Coronary artery (tissue), 2 donors: ENCODE measurements at regions not wholly inside any gene's neighbourhood (a gene's known extent, or its start where the extent isn't known, plus 50 kb on each side); places are given as distances from the start of the nearest gene placed in this dataset.

ENCODE experiments used
- DNase-seq: peaks from one replicate; pipeline ENCODE4 v3.0.0-alpha.2; 2017; ENCODE audit warnings: low spot score
- H3K27ac ChIP-seq, 2 donors: fragments of 200-600 bp; sonication (generic); one replicate each; pipeline ENCODE4 v1.5.1; 2016 to 2019
- H3K4me3 ChIP-seq: fragments of 200-600 bp; sonication (generic); 2 replicates; pipeline ENCODE4 v1.5.1; 2016; ENCODE audit warnings: mild to moderate bottlenecking, moderate library complexity
- TF ChIP-seq, protein P1 (sequence below): fragments of 200-600 bp; sonication (generic); IDR thresholded peaks from one replicate; pipeline ENCODE4 v1.5.1; 2019; ENCODE audit warnings: antibody characterized with exemption

- Histone ChIP-seq H3K4me3 (no peak overlapping the region), H3K27ac (no peak overlapping the region)
- TF ChIP-seq, protein P1, sequence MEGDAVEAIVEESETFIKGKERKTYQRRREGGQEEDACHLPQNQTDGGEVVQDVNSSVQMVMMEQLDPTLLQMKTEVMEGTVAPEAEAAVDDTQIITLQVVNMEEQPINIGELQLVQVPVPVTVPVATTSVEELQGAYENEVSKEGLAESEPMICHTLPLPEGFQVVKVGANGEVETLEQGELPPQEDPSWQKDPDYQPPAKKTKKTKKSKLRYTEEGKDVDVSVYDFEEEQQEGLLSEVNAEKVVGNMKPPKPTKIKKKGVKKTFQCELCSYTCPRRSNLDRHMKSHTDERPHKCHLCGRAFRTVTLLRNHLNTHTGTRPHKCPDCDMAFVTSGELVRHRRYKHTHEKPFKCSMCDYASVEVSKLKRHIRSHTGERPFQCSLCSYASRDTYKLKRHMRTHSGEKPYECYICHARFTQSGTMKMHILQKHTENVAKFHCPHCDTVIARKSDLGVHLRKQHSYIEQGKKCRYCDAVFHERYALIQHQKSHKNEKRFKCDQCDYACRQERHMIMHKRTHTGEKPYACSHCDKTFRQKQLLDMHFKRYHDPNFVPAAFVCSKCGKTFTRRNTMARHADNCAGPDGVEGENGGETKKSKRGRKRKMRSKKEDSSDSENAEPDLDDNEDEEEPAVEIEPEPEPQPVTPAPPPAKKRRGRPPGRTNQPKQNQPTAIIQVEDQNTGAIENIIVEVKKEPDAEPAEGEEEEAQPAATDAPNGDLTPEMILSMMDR = no peak
- no peak for DNase-seq
Observed at GRCh38 chr18:41899535-41899934, 55.5 kb upstream of the PIK3C3 start.

GRCh38 chr18:41893432-41893831 lies 61.6 kb upstream of the PIK3C3 start:
- no peak for DNase-seq
- H3K27ac ChIP-seq = no peak overlapping the region
- no peak overlapping the region for H3K4me3 ChIP-seq
- TF ChIP-seq, protein P1 = no peak

- Histone ChIP-seq H3K27ac (no peak overlapping the region), H3K4me3 (no peak overlapping the region)
- TF ChIP-seq, protein P1 = no peak
- DNase-seq = no peak
Observed at GRCh38 chr18:41887100-41887499, 67.9 kb upstream of the PIK3C3 start.

DNA sequence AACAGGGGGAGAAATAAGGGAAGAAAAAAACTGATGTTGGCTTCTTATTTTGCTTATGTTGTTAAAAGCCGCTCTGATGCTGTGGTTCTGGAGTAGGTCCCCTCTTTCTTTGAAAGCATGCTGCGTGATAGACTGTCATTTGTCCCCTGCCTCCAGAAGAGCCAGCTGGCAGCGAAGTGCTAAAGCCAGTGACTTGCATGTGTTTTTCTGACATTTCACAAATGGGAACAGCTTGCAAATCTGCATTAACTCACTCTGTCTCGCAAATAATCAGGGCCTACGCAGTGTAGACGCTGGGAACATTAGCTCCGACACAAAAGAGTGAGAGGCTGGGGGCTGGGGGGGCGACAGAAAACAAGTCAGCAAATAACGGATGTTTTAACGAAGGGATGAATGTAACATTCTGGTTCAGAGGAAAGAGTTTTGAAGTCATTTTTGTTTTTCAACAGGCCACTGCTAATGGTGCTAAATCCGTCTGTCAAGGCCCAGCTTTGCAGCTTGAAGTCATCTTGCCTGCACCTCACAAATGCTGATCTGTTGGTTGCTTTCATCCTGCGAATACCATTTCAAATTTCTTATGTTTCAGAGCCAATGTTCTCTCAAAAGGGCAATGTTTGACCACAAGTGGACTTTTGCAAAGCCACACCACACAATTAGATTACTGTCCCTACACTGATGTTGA lies 68.8 kb upstream of the PIK3C3 start:
- TF ChIP-seq, protein P1 = no peak
- H3K27ac ChIP-seq = no peak overlapping the region
- H3K4me3 ChIP-seq = no peak overlapping the region
- DNase-seq = no peak

DNA sequence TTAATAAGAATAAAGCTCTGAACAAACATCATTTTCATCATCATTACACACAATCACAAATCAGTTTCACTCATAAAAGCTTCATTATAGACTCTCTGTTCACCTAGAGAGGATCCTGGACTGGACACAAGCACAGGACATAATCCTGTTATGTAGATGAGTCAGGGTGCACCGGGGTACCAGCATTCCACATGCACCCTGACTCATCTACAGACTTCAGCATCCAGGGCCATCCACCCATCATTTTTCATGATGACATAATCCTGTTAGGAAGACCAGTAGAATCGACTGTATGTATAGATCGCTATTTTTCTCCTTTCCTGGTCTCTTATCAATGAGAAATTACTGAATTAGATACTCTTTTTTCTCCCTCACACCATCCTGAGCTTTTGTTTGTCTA lies 73.7 kb upstream of the PIK3C3 start:
- TF ChIP-seq, protein P1 = no peak
- no peak for DNase-seq
- H3K27ac ChIP-seq = no peak overlapping the region
- H3K4me3 ChIP-seq = no peak overlapping the region

DNA sequence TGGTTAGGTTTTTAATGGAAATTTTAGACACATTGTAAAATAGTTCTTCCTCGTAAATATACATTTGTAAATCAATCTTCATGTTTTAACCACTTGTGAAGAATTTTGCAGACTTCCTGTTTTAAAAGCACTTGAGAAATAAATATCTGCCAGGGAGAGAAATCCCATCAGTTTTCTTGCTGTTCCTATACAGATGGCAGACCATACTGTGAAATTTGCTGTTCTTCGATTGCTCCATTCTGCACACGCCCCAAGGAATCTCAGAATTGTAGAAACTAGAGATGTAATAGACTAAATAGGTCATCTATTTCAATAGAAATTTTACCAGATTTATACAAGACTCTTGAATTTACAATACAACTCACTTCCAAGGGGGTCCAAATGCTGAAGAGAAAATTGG lies 75.8 kb upstream of the PIK3C3 start:
- TF ChIP-seq, protein P1 = no peak
- no peak for DNase-seq
- H3K27ac ChIP-seq = no peak overlapping the region
- no peak overlapping the region for H3K4me3 ChIP-seq

DNA sequence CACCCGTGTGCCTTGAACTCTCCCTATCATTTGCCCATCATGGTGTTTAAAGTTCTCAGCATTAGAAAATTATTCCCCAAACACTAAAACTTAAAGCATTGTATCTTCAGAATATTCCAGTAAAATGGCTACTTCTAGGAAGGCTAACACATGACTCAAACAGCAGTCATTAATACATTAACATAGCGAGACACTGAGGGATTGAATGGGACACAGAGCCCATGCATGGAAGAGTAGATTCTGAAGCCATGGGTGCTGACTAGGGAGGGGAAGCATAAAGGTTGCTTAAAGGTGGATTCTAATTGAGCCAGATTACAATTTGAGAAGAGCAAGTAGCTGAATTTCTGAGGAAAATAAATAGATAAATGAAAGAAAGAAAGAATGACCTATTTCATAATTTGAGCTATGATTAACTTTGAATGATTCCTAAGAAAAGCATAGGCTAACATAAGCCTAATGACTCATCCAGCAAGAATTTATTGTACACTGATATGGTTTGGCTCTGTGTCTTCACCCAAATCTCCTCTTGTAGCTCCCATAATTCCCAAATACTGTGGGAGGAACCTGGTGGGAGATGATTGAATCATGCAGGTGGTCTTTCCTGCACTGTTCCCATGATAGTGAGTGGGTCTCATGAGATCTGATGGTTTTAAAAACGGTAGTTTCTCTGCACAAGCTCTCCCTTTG lies 79.8 kb upstream of the PIK3C3 start:
- H3K4me3 ChIP-seq = no peak overlapping the region
- no peak overlapping the region for H3K27ac ChIP-seq
- DNase-seq = no peak
- TF ChIP-seq, protein P1 = no peak
